MM.1S (cell line): ENCODE measurements at regions not wholly inside any gene's neighbourhood (a gene's known extent, or its start where the extent isn't known, plus 50 kb on each side); places are given as distances from the start of the nearest gene placed in this dataset.
"Not testable (repeated sequence)": the region's sequence is repeated elsewhere in the genome, so short reads cannot be mapped to it uniquely, and the experiment has no call there.

ENCODE experiments used
- DNase-seq: peaks from one replicate; pipeline ENCODE4 v3.0.0-alpha.2; 2015
- H2AFZ ChIP-seq: fragments of 300-600 bp; sonication (generic); 2 replicates; pipeline ENCODE4 v1.6.0; 2016; ENCODE audit warnings: antibody characterized with exemption, low read length
- H3F3A ChIP-seq: fragments of 300-600 bp; sonication (generic); 2 replicates; pipeline ENCODE4 v1.6.1; 2016; ENCODE audit warnings: mild to moderate bottlenecking, antibody characterized with exemption, low read length, moderate library complexity, mixed read lengths; ENCODE audit not compliant: insufficient read depth
- H3K27ac ChIP-seq: fragments of 300-600 bp; sonication (generic); 2 replicates; pipeline ENCODE4 v1.5.1; 2016; ENCODE audit warnings: mild to moderate bottlenecking, low read length
- H3K27me3 ChIP-seq: fragments of 300-600 bp; sonication (generic); replicated peaks from 2 replicates; pipeline ENCODE4 v1.6.0; 2016; ENCODE audit warnings: low read length; ENCODE audit not compliant: insufficient read depth
- H3K36me3 ChIP-seq: fragments of 300-600 bp; sonication (generic); replicated peaks from 2 replicates; pipeline ENCODE4 v1.6.1; 2016; ENCODE audit warnings: mild to moderate bottlenecking, low read length, mixed read lengths; ENCODE audit not compliant: insufficient read depth
- H3K4me1 ChIP-seq: fragments of 300-600 bp; sonication (generic); 2 replicates; pipeline ENCODE4 v1.6.1; 2016; ENCODE audit warnings: low read length, mixed read lengths
- H3K4me2 ChIP-seq: fragments of 300-600 bp; sonication (generic); 2 replicates; pipeline ENCODE4 v1.6.0; 2016; ENCODE audit warnings: low read depth, low read length
- H3K4me3 ChIP-seq: fragments of 300-600 bp; sonication (generic); 2 replicates; pipeline ENCODE4 v1.5.1; 2016; ENCODE audit warnings: low read length, mixed read lengths
- H3K79me2 ChIP-seq: fragments of 300-600 bp; sonication (generic); 2 replicates; pipeline ENCODE4 v1.6.1; 2016; ENCODE audit warnings: mixed run types, low read length, mixed read lengths
- H3K9ac ChIP-seq: fragments of 300-600 bp; sonication (generic); 2 replicates; pipeline ENCODE4 v1.6.1; 2016; ENCODE audit warnings: low read length, mixed read lengths
- H3K9me2 ChIP-seq: fragments of 300-600 bp; sonication (generic); replicated peaks from 2 replicates; pipeline ENCODE4 v1.6.1; 2016; ENCODE audit warnings: mild to moderate bottlenecking, low read length, mixed read lengths; ENCODE audit not compliant: insufficient read depth
- H3K9me3 ChIP-seq: fragments of 300-600 bp; sonication (generic); replicated peaks from 2 replicates; pipeline ENCODE4 v1.6.1; 2016; ENCODE audit warnings: mild to moderate bottlenecking, low read length, mixed read lengths; ENCODE audit not compliant: insufficient read depth
- H4K20me1 ChIP-seq: fragments of 300-600 bp; sonication (generic); 2 replicates; pipeline ENCODE4 v1.6.1; 2016; ENCODE audit warnings: mild to moderate bottlenecking, low read length, moderate library complexity, mixed read lengths; ENCODE audit not compliant: insufficient read depth
- EZH2 ChIP-seq: fragments of 300-600 bp; sonication (generic); optimal IDR thresholded peaks from 2 replicates; pipeline ENCODE3; 2017; ENCODE audit warnings: low read depth, mild to moderate bottlenecking, antibody characterized with exemption, low read length, mixed read lengths
- EZH2phosphoT487 ChIP-seq: fragments of 300-600 bp; sonication (generic); IDR thresholded peaks from 2 replicates; pipeline ENCODE4 v1.6.1; 2018; ENCODE audit warnings: antibody characterized with exemption, low read length
- TF ChIP-seq, protein P1 (sequence below): fragments of 300-600 bp; sonication (generic); IDR thresholded peaks from 2 replicates; pipeline ENCODE4 v1.5.1; 2016; ENCODE audit warnings: antibody characterized with exemption, low read length, mixed read lengths

DNA sequence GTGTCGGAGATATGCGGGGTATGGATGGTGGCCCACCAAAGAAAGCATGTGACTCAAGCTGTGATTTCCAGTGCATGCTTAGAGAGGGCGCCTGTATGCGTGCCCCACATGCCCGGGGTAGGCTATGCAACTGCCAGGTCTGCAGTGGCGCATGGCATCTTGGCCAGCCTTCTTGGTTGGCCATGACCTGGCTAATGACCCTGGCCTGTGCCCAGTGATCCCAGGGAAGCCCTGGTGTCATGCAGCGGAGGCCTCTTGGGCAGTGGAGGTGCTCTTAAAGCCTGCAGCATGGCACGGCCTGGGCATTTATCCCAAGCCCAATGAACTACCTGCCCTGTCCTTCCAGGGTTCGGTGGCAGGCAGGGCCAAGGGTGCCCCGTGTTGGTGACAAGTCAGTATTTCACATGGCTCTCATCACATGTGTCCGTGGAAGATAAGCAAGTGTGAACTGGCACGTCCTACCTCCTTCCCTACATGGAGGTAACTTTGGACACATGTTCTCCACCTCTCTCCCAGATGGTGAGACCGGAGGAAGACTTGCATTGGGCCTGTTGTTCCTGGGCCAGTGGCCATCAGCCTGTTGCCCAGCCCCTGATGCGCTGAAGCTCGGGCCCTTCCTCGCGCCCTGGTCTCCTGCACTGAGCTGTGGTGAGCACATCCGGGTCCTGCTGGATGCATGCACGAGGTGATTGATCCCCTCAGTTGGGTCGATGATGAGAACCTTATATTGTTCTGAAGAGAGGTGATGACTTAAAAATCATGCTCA is 192.0 kb downstream of the UBE3A start:
- DNase-seq: no peak
- H3K27me3 ChIP-seq: no peaks in the 10 kb centered on the region
- no peaks in the 10 kb centered on the region for H3K9me2 ChIP-seq
- H4K20me1 ChIP-seq: no peaks in the 10 kb centered on the region
- H2AFZ ChIP-seq: no peak overlapping the region
- no peaks in the 10 kb centered on the region for H3K36me3 ChIP-seq
- H3K9ac ChIP-seq: no peak overlapping the region
- no peaks in the 10 kb centered on the region for H3K79me2 ChIP-seq
- H3K4me2 ChIP-seq: no peak overlapping the region
- no peak overlapping the region for H3K4me3 ChIP-seq
- no peaks in the 10 kb centered on the region for H3K9me3 ChIP-seq
- H3K4me1 ChIP-seq: no peaks in the 10 kb centered on the region
- no peaks in the 10 kb centered on the region for H3F3A ChIP-seq
- TF ChIP-seq, protein P1, sequence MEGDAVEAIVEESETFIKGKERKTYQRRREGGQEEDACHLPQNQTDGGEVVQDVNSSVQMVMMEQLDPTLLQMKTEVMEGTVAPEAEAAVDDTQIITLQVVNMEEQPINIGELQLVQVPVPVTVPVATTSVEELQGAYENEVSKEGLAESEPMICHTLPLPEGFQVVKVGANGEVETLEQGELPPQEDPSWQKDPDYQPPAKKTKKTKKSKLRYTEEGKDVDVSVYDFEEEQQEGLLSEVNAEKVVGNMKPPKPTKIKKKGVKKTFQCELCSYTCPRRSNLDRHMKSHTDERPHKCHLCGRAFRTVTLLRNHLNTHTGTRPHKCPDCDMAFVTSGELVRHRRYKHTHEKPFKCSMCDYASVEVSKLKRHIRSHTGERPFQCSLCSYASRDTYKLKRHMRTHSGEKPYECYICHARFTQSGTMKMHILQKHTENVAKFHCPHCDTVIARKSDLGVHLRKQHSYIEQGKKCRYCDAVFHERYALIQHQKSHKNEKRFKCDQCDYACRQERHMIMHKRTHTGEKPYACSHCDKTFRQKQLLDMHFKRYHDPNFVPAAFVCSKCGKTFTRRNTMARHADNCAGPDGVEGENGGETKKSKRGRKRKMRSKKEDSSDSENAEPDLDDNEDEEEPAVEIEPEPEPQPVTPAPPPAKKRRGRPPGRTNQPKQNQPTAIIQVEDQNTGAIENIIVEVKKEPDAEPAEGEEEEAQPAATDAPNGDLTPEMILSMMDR: no peak
- no peak for TF ChIP-seq EZH2phosphoT487
- TF ChIP-seq EZH2: no peak
- H3K27ac ChIP-seq: no peak overlapping the region

GRCh38 chr15:25247407-25248038 is 191.3 kb downstream of the UBE3A start:
- no peak overlapping the region for H3K4me2 ChIP-seq
- no peak overlapping the region for H3K27ac ChIP-seq
- no peaks in the 10 kb centered on the region for H3K79me2 ChIP-seq
- no peaks in the 10 kb centered on the region for H4K20me1 ChIP-seq
- H2AFZ ChIP-seq: no peak overlapping the region
- no peak overlapping the region for H3K9ac ChIP-seq
- DNase-seq: no peak
- no peaks in the 10 kb centered on the region for H3F3A ChIP-seq
- H3K36me3 ChIP-seq: no peaks in the 10 kb centered on the region
- no peaks in the 10 kb centered on the region for H3K4me1 ChIP-seq
- no peak for TF ChIP-seq EZH2phosphoT487
- TF ChIP-seq, protein P1: no peak
- no peaks in the 10 kb centered on the region for H3K9me2 ChIP-seq
- no peaks in the 10 kb centered on the region for H3K27me3 ChIP-seq
- H3K4me3 ChIP-seq: no peak overlapping the region
- no peaks in the 10 kb centered on the region for H3K9me3 ChIP-seq

DNA sequence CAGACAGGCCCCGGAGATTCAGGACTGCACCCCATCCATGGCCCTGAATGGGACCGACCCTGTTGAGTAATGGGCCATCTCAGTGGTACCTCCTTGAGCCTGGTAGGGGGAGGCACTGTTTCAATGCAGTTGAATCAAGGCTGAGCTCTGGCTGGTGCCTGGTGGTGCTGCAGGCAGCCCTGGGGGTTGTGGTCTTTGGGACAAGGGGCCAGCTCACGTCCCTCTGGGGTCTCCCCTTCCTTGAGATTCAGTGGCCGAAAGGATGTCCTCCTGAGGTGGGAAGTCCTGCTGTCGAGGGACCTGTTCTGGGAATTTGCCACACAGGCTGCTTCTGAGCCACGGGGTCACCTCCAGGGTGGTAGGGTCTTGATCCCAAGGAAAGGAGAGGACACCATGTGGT is 190.7 kb downstream of the UBE3A start:
- H3K4me2 ChIP-seq, H3K9me3 ChIP-seq, H3K27me3 ChIP-seq, H3K36me3 ChIP-seq, H3K9ac ChIP-seq, H3K9me2 ChIP-seq, H3K4me1 ChIP-seq, H3K27ac ChIP-seq, H4K20me1 ChIP-seq, H3K4me3 ChIP-seq, H3F3A ChIP-seq, H3K79me2 ChIP-seq, H2AFZ ChIP-seq, DNase-seq: not testable (repeated sequence)

- no peaks in the 10 kb centered on the region for H3K9me3 ChIP-seq
- H3K4me3 ChIP-seq: no peak overlapping the region
- H4K20me1 ChIP-seq: no peaks in the 10 kb centered on the region
- H3F3A ChIP-seq: no peaks in the 10 kb centered on the region
- no peak overlapping the region for H3K27ac ChIP-seq
- DNase-seq: no peak
- H3K4me2 ChIP-seq: no peak overlapping the region
- no peak overlapping the region for H3K9ac ChIP-seq
- H3K79me2 ChIP-seq: no peaks in the 10 kb centered on the region
- no peak overlapping the region for H2AFZ ChIP-seq
- H3K36me3 ChIP-seq: no peaks in the 10 kb centered on the region
- no peak for TF ChIP-seq EZH2
- no peak for TF ChIP-seq EZH2phosphoT487
- TF ChIP-seq, protein P1: no peak
- no peaks in the 10 kb centered on the region for H3K4me1 ChIP-seq
- no peaks in the 10 kb centered on the region for H3K27me3 ChIP-seq
- H3K9me2 ChIP-seq: no peaks in the 10 kb centered on the region
Measured at GRCh38 chr15:25248583-25249235, 190.1 kb downstream of the UBE3A start.
